Stimulated activated CD8-positive, alpha-beta memory T cell treated with anti-CD3 and anti-CD28 coated beads, Interleukin-12 subunit alpha, Interleukin-12 subunit beta, amount 100 ng/mL, for 24 hours (primary cell): ENCODE measurements at regions not wholly inside any gene's neighbourhood (a gene's known extent, or its start where the extent isn't known, plus 50 kb on each side); places are given as distances from the start of the nearest gene placed in this dataset.

Experiments used
- DNase-seq: peaks from one replicate; pipeline ENCODE4 v3.0.0-alpha.2; 2020; ENCODE audit errors: extremely low read depth

DNA sequence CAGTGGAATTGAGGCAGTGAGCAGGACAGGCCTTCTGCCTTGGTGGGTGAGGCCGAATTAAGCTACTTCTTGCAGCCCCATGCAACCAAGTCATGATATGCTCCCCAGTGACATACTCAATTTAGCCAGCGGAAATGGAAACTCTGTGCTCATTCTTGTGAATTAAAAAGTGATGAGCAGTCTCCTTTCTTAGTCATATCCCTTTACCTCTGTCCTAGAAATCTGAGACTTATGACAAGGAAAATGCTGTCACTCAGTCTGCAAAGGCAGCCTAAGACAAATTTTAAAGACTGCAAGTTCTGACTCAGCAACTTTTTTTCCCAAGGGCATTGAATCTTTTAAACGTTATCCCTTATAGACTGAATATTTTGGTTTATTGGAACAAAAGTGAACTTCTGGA is 218.2 kb downstream of the SH3BP4 start:
- DNase-seq, result no peak

DNA sequence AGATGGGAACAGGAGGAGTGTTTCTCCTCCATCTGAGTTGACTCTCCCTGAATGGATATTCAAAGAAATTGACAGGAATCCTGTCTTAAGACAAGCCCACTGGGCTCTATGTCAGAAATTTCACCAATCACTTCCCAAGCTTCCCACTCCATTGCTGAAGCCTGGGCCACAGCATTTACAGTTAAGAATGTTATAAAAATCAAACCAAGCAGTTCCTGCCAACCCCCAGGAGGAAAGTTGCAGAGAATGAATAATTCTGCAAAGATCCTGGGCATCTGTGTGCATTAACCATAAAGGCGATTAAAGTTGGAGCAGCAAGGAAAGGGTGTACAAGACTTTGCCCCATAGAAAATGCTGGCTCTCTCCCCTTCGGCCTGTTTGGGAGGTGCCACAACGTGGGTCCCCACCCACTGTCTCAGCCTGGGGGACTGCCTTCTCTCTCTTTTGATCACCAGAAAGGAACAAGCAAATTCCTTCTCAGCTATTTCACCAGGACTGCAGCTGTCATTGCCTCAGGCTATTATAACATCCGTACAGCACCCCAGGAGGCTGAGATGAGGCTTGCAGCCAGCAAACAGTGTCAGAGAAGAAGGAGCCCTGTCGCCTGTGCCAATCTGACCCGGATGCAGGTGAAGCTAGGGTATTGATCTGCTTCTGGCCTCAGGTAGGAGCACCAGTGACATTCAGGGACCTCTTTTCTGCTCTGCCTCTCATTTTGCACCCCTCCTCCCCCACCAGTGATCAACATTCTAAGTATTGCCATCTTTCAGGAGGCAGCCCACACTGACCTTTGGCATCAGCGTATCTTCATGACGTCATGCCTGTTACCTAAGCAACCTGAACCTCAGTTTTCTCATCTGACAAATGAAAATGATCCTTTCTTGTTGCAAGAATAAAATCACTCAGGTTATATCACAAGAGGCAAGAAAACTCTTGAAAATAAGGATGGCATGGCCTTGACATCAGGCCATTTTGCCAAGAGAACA is 219.0 kb downstream of the SH3BP4 start:
- DNase-seq, result no peak

DNA sequence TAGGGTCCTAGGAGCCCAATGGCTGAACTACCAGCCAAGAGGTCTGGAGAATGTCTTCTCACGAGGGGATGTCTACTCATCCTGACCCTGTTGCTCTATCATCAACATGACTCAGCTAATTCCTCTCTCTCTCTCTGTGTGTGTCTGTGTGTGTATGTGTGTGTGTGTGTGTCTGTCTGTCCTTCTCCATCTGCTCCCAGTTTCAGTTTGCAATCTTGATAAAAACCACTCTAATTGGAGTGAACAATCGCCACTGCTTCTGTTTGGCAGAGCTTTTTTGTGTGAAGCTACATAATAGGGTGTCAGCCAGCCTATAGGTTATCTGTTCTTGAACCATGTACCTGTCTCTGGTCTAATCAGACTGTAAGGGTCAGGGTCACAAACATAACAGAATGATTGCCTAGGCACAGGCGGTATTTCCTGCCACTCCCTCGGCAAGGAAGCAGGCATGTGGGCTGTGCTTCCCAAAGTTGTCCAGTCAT is 219.8 kb downstream of the SH3BP4 start:
- DNase-seq, result no peak

DNA sequence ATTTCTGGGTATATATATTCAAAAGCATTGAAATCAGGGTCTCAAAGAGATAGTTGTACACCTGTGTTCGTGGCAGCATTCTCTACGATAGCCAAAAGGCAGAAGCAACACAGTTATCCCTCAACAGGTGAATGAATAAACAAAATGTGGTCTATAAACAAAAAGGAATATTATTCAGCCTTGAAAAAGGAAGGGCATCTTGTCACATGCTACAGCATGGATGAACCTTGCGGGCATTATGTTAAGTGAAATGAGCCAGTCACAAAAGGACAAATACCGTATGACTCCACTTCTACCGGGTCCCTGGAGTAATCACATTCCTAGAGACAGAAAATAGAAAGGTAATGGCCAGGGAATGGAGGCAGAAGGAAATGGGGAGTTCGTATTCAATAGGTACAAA is 228.8 kb downstream of the SH3BP4 start:
- no peak for DNase-seq

DNA sequence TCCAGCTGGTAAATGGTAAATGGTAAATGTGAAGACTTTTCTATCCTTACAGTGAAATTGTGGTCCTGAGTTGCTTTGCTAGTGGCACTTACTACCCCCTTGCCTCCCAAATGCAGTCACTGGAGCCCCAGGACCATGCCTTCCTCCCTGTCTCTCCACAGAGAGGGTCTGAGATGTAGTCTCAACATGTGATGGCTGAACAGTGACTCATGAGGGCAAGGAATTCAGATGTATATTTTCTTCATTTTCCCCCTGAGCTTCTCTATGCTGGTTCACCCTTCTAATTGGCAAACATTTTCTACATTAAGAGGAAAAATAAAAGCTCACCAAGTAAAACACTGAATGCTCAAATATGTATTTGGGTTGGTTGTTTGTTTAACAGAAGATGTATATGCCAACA is 232.0 kb downstream of the SH3BP4 start:
- DNase-seq, result no peak

DNA sequence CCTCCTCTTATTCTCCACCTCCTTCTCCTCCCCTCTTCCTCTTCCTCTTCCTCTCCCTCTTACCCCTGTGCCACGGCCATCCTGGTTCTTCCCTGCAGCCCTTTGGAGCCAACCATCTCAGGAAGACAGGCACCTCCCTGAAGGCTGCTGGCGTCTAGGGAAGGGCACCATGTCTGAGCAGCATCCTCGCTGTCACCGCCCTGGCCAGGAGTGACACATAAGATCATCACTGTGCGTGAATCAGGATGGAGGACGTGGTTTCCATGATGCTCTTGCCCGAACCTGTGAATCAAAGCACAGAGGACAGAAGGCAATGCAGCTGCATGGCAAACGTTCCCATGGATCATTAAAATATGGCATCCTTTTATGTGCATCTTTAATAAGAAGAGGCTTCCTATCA is 236.0 kb downstream of the SH3BP4 start:
- no peak for DNase-seq

DNA sequence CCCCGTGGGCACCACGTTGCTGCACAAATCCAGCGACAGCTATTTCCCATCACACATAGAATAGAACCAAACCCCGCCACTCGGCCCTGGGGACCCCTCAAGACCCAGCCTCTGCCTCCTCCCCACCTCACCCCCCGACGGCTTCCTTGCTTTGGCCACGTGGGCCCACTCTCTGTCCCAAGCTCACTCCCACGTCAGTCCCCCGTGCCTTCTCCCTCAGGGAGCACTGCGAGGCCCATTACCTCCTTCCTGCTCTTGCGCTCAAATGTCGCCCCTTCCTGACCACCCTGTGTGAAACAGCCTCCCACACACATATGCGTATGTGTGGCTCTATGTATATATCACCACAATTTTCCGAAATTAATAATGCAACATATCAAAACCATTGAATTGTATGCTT is 239.7 kb downstream of the SH3BP4 start:
- DNase-seq, result no peak

DNA sequence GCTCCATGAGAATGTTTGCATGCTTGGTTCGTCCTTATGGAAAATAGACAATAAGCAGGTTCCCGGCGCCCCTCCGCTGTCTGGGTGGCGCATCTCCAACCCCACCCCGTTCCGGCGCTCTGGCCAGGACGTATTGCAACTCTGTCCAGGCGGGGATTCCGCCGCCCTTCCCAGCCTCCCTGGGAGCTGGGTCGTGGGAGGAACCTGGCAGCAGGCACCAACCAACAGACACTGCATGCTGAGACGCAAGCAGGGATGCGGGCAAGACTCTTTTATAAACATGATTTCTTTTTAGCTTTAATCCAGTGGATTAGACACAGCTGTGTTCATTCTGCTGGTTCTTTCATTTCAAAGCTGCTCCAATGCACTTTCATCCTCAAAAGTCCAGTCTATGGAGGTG is 240.2 kb downstream of the SH3BP4 start:
- DNase-seq, result no peak

DNA sequence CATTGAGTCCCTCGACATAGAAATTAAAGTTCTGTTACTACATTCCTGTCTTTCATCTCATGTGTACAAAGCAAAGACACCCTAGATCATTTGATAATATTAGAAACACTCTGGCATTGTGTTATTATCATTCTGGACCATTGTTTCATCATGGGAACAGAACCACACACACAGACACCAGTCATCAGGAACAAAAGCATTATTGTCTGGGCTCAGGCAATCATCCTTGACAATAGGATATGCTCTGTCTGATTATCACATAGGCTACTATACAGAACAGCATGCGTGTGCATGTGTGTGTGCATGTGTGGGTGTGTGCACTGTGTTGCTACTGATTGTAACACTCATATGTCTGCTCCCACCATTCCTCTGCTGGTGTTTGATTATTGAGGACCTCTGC is 242.5 kb downstream of the SH3BP4 start:
- DNase-seq, result no peak

DNA sequence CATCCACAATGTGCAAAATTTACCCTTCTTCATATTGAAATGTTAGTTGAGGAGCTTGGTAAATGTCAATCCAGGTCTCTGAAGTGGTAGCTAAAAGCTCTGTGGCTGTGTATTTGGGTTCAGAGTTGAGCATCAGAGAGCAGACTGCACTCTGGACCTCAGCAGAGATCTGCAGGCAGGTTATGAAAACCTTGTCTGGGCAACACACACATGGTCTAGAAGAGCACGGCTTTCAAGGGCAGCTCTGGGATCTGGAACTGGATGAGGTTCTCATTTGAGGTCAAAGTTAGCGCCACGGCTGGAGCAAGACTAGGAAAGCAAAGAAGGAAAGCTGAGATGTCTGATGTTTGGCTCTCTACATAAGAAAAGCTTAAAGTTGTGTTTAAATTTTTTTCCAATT is 243.0 kb downstream of the SH3BP4 start:
- DNase-seq, result no peak

DNA sequence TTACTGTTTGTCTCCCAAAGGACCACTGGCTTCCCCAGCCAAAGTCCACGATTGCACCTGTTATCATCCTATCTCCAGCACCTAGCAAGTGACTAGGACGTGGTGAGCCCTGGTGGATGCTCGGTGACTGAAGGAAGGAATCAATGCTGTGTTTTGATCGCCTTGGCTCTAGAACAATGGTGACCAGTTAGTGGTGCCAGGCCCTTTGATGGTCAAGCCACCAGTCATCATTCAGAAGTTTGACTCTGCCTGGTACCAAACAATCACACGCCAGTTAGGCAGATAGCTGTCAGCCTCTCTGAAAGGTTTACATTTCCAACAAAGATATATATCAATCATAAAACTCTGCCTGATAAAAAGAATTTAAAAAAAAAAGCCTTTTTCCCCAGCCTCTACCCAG is 244.1 kb downstream of the SH3BP4 start:
- no peak for DNase-seq

DNA sequence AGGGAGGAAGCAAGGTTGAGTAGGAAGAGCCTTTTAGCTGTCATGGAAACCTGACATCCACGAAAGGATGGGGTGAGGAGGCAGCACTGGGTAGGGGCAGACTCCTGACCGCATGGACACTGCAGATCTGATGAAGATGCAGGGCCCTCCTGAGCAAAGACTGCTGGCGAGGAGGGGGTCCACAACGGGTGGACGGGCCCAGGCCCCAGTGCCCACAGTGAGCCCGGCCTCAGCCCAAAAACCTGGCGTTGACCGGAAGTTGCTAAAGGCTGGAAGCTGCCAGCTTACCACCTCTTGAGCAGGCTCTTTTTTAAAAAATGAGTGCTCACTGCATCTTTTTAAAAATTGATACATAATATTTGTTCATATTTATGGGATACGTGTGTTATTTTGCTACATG is 247.3 kb downstream of the SH3BP4 start:
- no peak for DNase-seq

DNA sequence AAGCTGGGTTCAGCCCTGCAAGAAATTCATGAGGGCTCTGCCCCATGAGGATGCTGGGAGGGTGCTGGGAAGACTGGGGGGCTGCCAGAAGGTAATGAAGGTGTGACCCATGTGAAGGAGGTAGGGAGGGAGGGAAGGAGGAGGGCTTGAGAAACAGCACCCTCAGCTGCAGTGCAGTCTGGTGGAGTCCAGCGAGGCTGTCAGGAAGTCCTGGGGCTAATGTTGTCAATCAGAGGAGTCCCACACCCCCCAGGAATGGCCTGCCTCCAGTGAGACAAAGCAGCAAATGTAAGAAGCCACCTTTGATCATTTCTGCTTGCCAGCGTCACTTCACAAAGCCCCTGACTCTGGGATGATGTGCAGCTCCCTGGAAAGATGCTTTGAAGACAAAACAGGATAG is 248.4 kb downstream of the SH3BP4 start:
- DNase-seq, result no peak

DNA sequence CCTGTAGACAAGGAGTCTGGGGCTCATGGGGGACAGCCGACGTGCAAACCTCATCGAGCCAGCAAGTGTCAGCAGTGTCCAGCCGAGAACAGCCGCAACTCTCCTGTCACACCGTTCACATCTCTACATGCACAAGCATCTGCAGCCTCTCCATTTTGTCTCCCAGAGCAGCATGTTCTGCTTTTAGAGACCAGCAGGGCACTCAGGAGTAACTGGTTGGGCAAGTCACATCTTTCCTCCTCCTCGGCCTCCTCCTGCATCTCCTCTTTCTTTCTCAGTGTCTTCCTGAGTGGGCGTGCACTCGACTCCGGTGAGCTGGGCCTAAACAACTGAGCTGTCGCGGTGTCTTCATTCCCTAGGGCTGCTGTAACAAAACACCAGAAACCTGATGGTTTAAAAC is 249.9 kb downstream of the SH3BP4 start:
- no peak for DNase-seq

DNA sequence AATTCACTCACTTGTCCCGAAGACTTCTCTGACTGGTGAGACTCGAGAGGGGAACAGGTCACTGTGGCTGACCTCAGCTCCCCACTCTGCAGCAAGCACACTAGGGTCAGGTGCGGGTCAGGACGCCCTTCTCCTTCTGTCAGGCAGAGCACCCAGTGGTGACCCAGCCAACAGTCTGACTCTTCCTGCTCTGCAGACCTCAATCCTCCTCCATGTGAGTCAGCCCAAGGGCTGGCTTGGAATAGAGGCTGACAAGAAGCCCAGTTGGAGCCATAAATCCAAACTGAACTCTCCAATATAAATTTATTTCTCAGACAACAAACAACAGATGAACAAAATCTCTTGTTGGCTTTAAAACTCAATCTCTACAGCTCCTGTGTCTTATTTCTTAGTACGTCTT is 253.1 kb downstream of the SH3BP4 start:
- DNase-seq, result no peak

DNA sequence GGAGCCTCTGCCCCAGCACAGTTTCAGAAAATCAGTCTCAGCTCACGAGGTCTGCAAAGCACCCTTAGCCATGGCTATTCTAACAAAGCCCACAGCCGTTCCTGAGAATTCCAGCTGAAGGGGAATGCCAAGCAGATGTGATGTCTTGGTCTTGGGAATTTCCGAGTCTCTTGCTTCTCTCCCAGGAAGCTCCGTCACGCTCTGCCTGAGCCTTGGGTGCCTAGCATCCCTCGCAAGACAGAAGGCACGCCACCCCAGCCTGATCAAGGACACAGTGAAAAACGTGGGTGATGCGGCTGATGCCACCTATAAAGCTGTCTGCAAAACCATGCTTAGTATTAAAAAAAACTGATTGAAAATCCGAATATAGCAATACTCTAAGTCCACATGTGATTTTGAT is 254.6 kb downstream of the SH3BP4 start:
- no peak for DNase-seq

DNA sequence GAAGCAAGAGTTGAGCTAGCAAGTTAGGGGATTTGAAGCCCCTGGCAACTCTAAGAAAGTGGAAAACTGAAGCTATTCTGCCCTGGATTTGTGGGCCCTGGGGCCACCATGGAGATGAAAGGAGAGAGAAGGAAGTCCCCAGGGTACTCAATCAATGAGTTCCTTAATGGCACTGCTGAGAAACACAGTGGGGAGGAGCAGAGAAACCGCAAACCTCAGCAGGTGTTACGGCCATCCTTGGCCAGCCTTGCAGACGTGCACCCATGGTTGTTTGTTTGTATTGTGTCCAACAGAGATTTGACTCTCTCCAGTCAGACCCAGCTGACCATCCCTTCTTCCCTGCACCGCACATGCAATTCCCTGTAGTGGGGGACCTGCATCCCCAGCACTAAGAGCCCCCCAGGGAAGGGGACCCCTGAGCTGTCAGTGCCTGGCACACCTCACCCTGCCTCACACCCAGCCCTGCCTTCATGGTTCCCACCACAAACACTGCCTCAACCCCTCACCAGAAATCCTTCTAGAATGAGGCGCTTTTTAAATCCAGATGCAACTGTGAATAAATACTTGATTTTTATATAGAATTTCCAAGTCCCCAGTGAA is 255.3 kb downstream of the SH3BP4 start:
- no peak for DNase-seq

DNA sequence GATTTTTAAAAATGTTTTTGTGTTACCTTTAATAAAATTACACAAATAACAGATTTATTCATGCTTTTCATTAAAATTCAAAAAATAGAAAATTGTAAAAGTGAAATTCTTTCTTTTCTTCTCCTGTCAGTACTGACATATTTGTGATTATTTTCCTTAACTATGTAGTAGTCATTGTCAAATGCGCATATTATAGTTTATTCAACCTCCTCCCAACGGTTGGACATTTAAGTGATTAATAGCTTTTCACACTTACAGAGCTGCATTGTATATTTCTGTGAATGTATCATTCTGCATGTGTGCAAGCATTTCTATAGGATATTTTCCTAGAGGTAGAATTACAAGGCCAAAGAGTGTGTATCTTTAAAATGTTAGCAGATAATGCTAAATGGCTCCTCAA is 259.2 kb downstream of the SH3BP4 start:
- no peak for DNase-seq

DNA sequence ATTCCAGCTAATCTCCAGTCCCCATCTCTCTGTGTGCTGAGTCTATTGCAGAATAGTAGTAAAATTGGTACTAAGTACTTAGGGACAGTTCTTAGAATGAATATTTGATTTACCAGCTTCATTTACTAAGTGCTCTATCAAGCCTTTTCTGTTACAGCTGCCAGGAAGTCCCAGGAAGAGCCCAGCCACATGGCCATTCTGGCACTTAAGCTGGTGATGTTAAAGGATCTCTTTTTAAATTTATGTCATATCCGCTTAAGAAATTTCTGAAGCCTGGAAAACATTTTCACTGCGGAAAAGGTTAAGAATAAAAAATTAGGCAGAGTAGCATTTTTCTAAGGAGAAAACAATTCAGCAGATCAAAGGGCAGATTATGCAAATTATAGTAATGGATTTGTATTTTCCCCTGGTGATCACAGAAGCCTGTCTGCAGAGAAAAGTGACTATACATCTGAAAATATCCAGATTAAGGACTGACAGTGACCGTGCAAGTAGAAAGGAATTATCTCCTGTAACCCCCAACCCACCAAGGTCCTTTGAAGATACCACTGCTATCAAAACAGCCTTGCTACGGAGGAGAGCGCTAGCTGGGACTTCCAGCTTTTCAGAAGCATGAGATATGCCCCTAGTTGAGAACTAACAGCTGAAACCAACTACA is 260.8 kb downstream of the SH3BP4 start:
- no peak for DNase-seq

DNA sequence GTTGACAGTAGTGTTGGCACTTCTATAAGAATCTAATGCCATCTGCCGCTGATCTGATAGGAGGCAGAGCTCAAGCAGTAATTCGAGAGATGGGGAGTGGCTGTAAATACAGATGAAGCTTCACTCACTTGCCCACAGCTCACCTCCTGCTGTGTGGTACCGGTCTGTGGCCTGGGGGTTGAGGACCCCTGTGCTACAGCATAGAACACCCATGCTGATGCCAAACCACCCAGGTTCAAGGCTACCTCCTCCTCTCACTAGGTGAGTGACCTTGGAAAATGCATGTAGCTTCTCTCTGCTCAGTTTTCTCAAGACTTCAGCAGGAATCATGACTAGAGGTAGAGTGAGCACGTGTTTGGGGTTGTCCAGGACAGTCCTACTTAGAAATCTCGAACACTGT is 263.4 kb downstream of the SH3BP4 start:
- DNase-seq, result no peak

DNA sequence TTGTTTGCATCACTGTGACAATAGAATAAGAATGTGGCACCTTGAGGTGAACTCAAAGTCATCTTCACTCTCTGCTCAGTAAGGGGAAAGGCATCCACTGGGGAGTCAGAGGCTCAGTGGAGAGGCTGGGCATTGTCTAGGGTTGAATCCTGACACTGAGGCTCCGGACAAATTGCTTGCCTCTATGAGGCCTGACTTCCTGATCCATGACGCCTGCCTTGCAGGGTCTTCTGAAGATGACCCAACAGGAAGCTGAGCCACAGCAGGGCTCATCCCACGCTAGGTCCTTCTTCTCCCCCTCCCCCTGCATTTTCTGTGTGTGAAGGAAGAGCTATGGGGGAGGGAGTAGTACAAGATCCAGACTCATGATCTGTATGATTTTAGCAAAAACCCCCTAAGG is 265.1 kb downstream of the SH3BP4 start:
- DNase-seq, result no peak

DNA sequence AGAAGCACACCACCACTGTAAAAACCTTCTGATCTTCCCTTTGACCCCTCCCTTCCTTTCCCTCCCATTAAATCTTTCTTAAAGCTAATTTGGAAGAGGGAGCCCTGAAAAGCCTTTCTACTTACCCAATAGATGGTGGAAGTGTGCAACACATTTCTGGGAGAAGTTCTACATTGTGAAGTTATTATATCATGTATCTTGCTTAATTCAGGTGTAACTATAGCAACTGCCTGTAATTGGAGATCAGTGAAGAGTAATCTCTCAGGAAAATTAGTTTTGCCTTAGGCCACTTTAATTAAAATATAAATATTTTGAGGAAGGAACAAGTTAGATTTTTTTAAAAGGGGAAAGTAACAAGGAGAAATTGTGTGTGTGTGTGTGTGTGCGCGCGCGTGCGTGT is 266.0 kb downstream of the SH3BP4 start:
- DNase-seq, result no peak

DNA sequence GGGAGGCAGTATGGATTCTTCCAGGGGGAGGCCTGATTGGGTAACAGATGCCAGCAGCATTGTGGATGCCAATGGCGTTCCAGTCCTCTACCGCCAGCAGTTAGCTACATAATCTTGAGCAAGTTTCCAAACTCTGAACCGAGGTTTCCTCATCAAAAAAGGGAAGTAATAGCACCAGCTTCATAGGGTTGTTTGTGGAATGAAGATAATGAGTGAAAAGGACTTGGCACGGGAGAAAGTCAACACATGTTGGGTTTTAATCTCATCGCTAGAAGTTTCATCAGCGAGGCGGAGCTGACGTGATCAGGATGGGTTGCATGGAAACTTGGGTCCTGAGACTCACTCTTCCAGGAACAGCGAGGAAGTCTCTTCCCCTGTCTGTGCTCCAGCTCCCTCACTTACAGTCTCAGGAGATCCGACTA is 266.7 kb downstream of the SH3BP4 start:
- no peak for DNase-seq
